Neural cell (in vitro differentiated cells): ENCODE measurements at regions not wholly inside any gene's neighbourhood (a gene's known extent, or its start where the extent isn't known, plus 50 kb on each side); places are given as distances from the start of the nearest gene placed in this dataset.

Experiments used
- H2AFZ ChIP-seq: fragments of 200-600, 300-800 bp; sonication (generic), shearing (Covaris generic); 2 replicates; pipeline ENCODE4 v1.6.0; 2014; ENCODE audit warnings: low read depth, mild to moderate bottlenecking, antibody characterized with exemption, low read length, moderate library complexity
- H3F3A ChIP-seq: fragments of 200-600 bp; shearing (Covaris generic); 2 replicates; pipeline ENCODE4 v1.6.1; 2016; ENCODE audit warnings: mild to moderate bottlenecking, moderate library complexity, mixed read lengths, antibody characterized with exemption, low read length; ENCODE audit not compliant: insufficient read depth, poor library complexity, severe bottlenecking
- H3K27ac ChIP-seq: fragments of 200-600, 300-800 bp; sonication (generic), shearing (Covaris generic); 2 replicates; pipeline ENCODE4 v1.5.1; 2014; ENCODE audit warnings: mild to moderate bottlenecking, low read length, moderate library complexity
- H3K27me3 ChIP-seq: fragments of 300-800, 200-600 bp; sonication (generic), shearing (Covaris generic); 2 replicates; pipeline ENCODE4 v1.6.0; 2014; ENCODE audit warnings: mild to moderate bottlenecking, low read depth, low read length, moderate library complexity; ENCODE audit not compliant: insufficient read depth
- H3K36me3 ChIP-seq: fragments of 300-800, 200-600 bp; sonication (generic), shearing (Covaris generic); 2 replicates; pipeline ENCODE4 v1.5.1; 2014; ENCODE audit warnings: mild to moderate bottlenecking, antibody characterized with exemption, low read length, moderate library complexity; ENCODE audit not compliant: insufficient read depth
- H3K4me2 ChIP-seq: fragments of 300-800, 200-600 bp; sonication (generic), shearing (Covaris generic); 2 replicates; pipeline ENCODE4 v1.6.0; 2014; ENCODE audit warnings: mild to moderate bottlenecking, low read length
- H3K4me3 ChIP-seq: fragments of 300-800, 200-600 bp; sonication (generic), shearing (Covaris generic); 2 replicates; pipeline ENCODE4 v1.5.1; 2014; ENCODE audit warnings: mild to moderate bottlenecking, low read length, moderate library complexity
- H3K79me2 ChIP-seq: fragments of 200-600 bp; shearing (Covaris generic); replicated peaks from 2 replicates; pipeline ENCODE4 v1.6.0; 2014; ENCODE audit warnings: mild to moderate bottlenecking, low read length, moderate library complexity; ENCODE audit not compliant: insufficient read depth
- H3K9ac ChIP-seq: fragments of 300-800, 200-600 bp; sonication (generic), shearing (Covaris generic); 2 replicates; pipeline ENCODE4 v1.6.1; 2016; ENCODE audit warnings: mild to moderate bottlenecking, low read length, mixed read lengths
- H3K9me2 ChIP-seq: fragments of 200-600 bp; shearing (Covaris generic); 2 replicates; pipeline ENCODE4 v1.6.1; 2016; ENCODE audit warnings: mild to moderate bottlenecking, low read length, mixed read lengths; ENCODE audit not compliant: insufficient read depth
- H3K9me3 ChIP-seq: fragments of 200-600, 300-800 bp; sonication (generic), shearing (Covaris generic); 2 replicates; pipeline ENCODE4 v1.6.1; 2016; ENCODE audit warnings: mild to moderate bottlenecking, mixed run types, low read length, moderate library complexity, mixed read lengths
- H4K20me1 ChIP-seq: fragments of 200-600 bp; shearing (Covaris generic); 2 replicates; pipeline ENCODE4 v1.6.1; 2016; ENCODE audit warnings: mild to moderate bottlenecking, mixed run types; ENCODE audit not compliant: insufficient read depth
- EP300 ChIP-seq: fragments of 450-650 bp; conservative IDR thresholded peaks from 2 replicates; pipeline ENCODE4 v1.6.1; 2014; ENCODE audit warnings: antibody characterized with exemption, mild to moderate bottlenecking, moderate library complexity; ENCODE audit not compliant: poor library complexity, severe bottlenecking
- EZH2 ChIP-seq: fragments of 200-600, 300-800 bp; shearing (Covaris generic), sonication (generic); IDR thresholded peaks from 2 replicates; pipeline ENCODE4 v1.6.1; 2014; ENCODE audit warnings: antibody characterized with exemption, low read length, borderline replicate concordance, mild to moderate bottlenecking; ENCODE audit not compliant: insufficient read depth, poor library complexity, severe bottlenecking
- MXI1 ChIP-seq: fragments of 450-650 bp; conservative IDR thresholded peaks from 2 replicates; pipeline ENCODE4 v1.6.1; 2014; ENCODE audit warnings: antibody characterized with exemption, mild to moderate bottlenecking; ENCODE audit not compliant: poor library complexity, severe bottlenecking
- POLR2AphosphoS5 ChIP-seq: IDR thresholded peaks from 2 replicates; pipeline ENCODE4 v1.6.1; 2012
- RAD21 ChIP-seq: fragments of 450-650 bp; conservative IDR thresholded peaks from 2 replicates; pipeline ENCODE4 v1.6.1; 2014; ENCODE audit warnings: antibody characterized with exemption, mild to moderate bottlenecking, moderate library complexity
- SMC3 ChIP-seq: fragments of 450-650 bp; conservative IDR thresholded peaks from 2 replicates; pipeline ENCODE4 v1.6.1; 2014; ENCODE audit warnings: antibody characterized with exemption, mild to moderate bottlenecking, moderate library complexity; ENCODE audit not compliant: poor library complexity
- TAF1 ChIP-seq: IDR thresholded peaks from 2 replicates; pipeline ENCODE4 v1.6.1; 2012; ENCODE audit warnings: low read depth
- TF ChIP-seq, protein P1 (sequence below): fragments of 450-650 bp; IDR thresholded peaks from 2 replicates; pipeline ENCODE4 v1.5.1; 2014; ENCODE audit warnings: antibody characterized with exemption, mild to moderate bottlenecking, moderate library complexity; ENCODE audit not compliant: poor library complexity, severe bottlenecking
- TF ChIP-seq, protein P2 (sequence below): IDR thresholded peaks from 2 replicates; pipeline ENCODE4 v1.6.1; 2012; ENCODE audit warnings: borderline replicate concordance

DNA sequence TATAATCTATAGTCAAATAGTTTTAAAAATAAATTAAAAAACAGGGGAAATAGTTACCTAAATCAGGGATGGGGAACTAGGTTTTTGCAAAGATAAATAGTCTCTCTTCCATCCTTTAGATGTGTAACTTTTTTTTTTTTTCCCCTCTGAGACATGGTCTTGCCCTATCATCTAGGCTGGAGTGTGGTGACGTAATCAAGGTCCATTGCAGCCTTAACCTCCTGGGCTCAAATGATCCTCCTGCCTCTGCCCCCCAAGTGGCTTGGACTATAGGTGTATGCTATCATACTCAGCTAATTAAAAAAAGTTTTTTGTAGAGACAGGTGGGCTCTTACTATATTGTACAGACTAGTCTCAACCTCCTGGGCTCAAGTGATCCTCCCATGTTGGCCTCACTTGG, 316.5 kb downstream of the CCDC85A start:
- Histone ChIP-seq H3F3A (no peaks in the 10 kb centered on the region), H3K4me3 (no peak overlapping the region), H2AFZ (no peak overlapping the region), H3K4me2 (no peak overlapping the region), H3K79me2 (no peaks in the 10 kb centered on the region), H4K20me1 (no peaks in the 10 kb centered on the region), H3K9ac (no peak overlapping the region), H3K27ac (no peak overlapping the region), H3K9me2 (no peaks in the 10 kb centered on the region), H3K36me3 (no peaks in the 10 kb centered on the region), H3K27me3 (no peaks in the 10 kb centered on the region), H3K9me3 (no peaks in the 10 kb centered on the region)
- no peak for TF ChIP-seq RAD21
- no peak for TF ChIP-seq EZH2
- TF ChIP-seq POLR2AphosphoS5 = no peak
- no peak for TF ChIP-seq TAF1
- no peak for TF ChIP-seq SMC3
- TF ChIP-seq, protein P1, sequence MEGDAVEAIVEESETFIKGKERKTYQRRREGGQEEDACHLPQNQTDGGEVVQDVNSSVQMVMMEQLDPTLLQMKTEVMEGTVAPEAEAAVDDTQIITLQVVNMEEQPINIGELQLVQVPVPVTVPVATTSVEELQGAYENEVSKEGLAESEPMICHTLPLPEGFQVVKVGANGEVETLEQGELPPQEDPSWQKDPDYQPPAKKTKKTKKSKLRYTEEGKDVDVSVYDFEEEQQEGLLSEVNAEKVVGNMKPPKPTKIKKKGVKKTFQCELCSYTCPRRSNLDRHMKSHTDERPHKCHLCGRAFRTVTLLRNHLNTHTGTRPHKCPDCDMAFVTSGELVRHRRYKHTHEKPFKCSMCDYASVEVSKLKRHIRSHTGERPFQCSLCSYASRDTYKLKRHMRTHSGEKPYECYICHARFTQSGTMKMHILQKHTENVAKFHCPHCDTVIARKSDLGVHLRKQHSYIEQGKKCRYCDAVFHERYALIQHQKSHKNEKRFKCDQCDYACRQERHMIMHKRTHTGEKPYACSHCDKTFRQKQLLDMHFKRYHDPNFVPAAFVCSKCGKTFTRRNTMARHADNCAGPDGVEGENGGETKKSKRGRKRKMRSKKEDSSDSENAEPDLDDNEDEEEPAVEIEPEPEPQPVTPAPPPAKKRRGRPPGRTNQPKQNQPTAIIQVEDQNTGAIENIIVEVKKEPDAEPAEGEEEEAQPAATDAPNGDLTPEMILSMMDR = no peak
- no peak for TF ChIP-seq EP300
- TF ChIP-seq, protein P2, sequence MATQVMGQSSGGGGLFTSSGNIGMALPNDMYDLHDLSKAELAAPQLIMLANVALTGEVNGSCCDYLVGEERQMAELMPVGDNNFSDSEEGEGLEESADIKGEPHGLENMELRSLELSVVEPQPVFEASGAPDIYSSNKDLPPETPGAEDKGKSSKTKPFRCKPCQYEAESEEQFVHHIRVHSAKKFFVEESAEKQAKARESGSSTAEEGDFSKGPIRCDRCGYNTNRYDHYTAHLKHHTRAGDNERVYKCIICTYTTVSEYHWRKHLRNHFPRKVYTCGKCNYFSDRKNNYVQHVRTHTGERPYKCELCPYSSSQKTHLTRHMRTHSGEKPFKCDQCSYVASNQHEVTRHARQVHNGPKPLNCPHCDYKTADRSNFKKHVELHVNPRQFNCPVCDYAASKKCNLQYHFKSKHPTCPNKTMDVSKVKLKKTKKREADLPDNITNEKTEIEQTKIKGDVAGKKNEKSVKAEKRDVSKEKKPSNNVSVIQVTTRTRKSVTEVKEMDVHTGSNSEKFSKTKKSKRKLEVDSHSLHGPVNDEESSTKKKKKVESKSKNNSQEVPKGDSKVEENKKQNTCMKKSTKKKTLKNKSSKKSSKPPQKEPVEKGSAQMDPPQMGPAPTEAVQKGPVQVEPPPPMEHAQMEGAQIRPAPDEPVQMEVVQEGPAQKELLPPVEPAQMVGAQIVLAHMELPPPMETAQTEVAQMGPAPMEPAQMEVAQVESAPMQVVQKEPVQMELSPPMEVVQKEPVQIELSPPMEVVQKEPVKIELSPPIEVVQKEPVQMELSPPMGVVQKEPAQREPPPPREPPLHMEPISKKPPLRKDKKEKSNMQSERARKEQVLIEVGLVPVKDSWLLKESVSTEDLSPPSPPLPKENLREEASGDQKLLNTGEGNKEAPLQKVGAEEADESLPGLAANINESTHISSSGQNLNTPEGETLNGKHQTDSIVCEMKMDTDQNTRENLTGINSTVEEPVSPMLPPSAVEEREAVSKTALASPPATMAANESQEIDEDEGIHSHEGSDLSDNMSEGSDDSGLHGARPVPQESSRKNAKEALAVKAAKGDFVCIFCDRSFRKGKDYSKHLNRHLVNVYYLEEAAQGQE = no peak
- TF ChIP-seq MXI1 = no peak

DNA sequence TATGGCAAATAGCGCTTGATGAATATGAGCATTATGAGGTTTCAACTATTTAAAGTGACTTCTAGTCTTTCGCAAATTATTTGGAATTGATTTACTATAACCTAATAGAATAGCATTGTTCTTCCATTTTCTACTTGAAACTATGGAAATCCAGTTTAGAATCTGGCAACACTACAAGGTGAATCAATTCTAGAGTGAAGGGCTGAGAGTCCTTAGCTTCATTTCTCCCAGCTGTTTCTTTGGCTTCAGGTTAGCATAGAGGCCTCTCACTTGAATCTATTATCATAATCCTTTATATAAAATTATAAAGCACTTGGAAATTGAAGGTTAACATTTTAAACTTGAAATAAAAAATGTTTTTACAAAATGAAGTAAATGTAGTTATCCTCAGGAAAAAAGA, 318.8 kb downstream of the CCDC85A start:
- Histone ChIP-seq H3K9me2 (no peaks in the 10 kb centered on the region), H3K36me3 (no peaks in the 10 kb centered on the region), H2AFZ (no peak overlapping the region), H3F3A (no peaks in the 10 kb centered on the region), H3K9ac (no peak overlapping the region), H3K9me3 (no peaks in the 10 kb centered on the region), H3K4me2 (no peak overlapping the region), H4K20me1 (no peaks in the 10 kb centered on the region), H3K27ac (no peak overlapping the region), H3K4me3 (no peak overlapping the region), H3K79me2 (no peaks in the 10 kb centered on the region), H3K27me3 (no peaks in the 10 kb centered on the region)
- TF ChIP-seq, protein P1 = no peak
- TF ChIP-seq EP300 (no peak), POLR2AphosphoS5 (no peak), EZH2 (no peak), TAF1 (no peak), MXI1 (no peak), SMC3 (no peak), RAD21 (no peak)
- TF ChIP-seq, protein P2 = no peak
